HFFc6 (cell line): ENCODE measurements at regions not wholly inside any gene's neighbourhood (a gene's known extent, or its start where the extent isn't known, plus 50 kb on each side); places are given as distances from the start of the nearest gene placed in this dataset.

Experiments used
- DNase-seq: peaks from one replicate; pipeline ENCODE4 v3.0.0-alpha.2; 2018
- H3K27ac Mint-ChIP-seq: 2 replicates; pipeline ENCODE4 v1.8.0; 2020; ENCODE audit warnings: mild to moderate bottlenecking, mixed read lengths
- H3K27me3 Mint-ChIP-seq: 2 replicates; pipeline ENCODE4 v1.8.0; 2021; ENCODE audit warnings: mild to moderate bottlenecking, moderate library complexity, mixed read lengths; ENCODE audit not compliant: insufficient read depth
- H3K36me3 Mint-ChIP-seq: 2 replicates; pipeline ENCODE4 v1.8.0; 2021; ENCODE audit warnings: low read depth, mixed read lengths
- H3K4me1 Mint-ChIP-seq: 2 replicates; pipeline ENCODE4 v1.8.0; 2020; ENCODE audit warnings: low read depth, mixed read lengths
- H3K4me3 Mint-ChIP-seq: 2 replicates; pipeline ENCODE4 v1.8.0; 2020; ENCODE audit warnings: mild to moderate bottlenecking, moderate library complexity, mixed read lengths
- H3K9me3 Mint-ChIP-seq: 2 replicates; pipeline ENCODE4 v1.8.0; 2020; ENCODE audit warnings: mild to moderate bottlenecking, mixed read lengths
- CTCF ChIP-seq: fragments of 200-600 bp; sonication (generic); IDR thresholded peaks from 2 replicates; pipeline ENCODE4 v1.5.0; 2021; ENCODE audit warnings: antibody characterized with exemption, mild to moderate bottlenecking

- Mint-ChIP-seq H3K27me3 (peaks cover 2% of the 10 kb centered on the region; the same call in 1 of the 2 replicates), H3K4me1 (no peaks in the 10 kb centered on the region), H3K36me3 (no peaks in the 10 kb centered on the region), H3K27ac (no peak overlapping the region), H3K4me3 (no peak overlapping the region), H3K9me3 (peaks cover 28% of the 10 kb centered on the region)
- no peak for DNase-seq
- TF ChIP-seq CTCF, result no peak
Observed at GRCh38 chr4:63556332-63556731, 852.9 kb downstream of the TECRL start.

- TF ChIP-seq CTCF, result no peak
- peaks cover 15% of the 10 kb centered on the region for H3K9me3 Mint-ChIP-seq
- H3K4me1 Mint-ChIP-seq, result no peaks in the 10 kb centered on the region
- H3K36me3 Mint-ChIP-seq, result no peaks in the 10 kb centered on the region
- H3K4me3 Mint-ChIP-seq, result no peak overlapping the region
- H3K27me3 Mint-ChIP-seq, result peaks cover 2% of the 10 kb centered on the region; the same call in 1 of the 2 replicates
- DNase-seq, result no peak
- no peak overlapping the region for H3K27ac Mint-ChIP-seq
Observed at GRCh38 chr4:63553123-63553522, 856.1 kb downstream of the TECRL start.

GRCh38 chr4:63541828-63542227 lies 867.4 kb downstream of the TECRL start:
- Mint-ChIP-seq H3K27me3 (no peaks in the 10 kb centered on the region; the same call in 1 of the 2 replicates), H3K27ac (no peak overlapping the region), H3K4me3 (no peak overlapping the region), H3K4me1 (no peaks in the 10 kb centered on the region), H3K36me3 (no peaks in the 10 kb centered on the region), H3K9me3 (peaks cover 30% of the 10 kb centered on the region)
- TF ChIP-seq CTCF, result no peak
- no peak for DNase-seq

GRCh38 chr4:63529581-63530337 lies 879.5 kb downstream of the TECRL start:
- no peaks in the 10 kb centered on the region for H3K9me3 Mint-ChIP-seq
- H3K27me3 Mint-ChIP-seq, result no peaks in the 10 kb centered on the region; the same call in 1 of the 2 replicates
- no peak for DNase-seq

GRCh38 chr4:63528256-63528991 lies 880.8 kb downstream of the TECRL start:
- DNase-seq, result no peak
- no peaks in the 10 kb centered on the region for H3K9me3 Mint-ChIP-seq
- no peaks in the 10 kb centered on the region for H3K4me1 Mint-ChIP-seq
- H3K27me3 Mint-ChIP-seq, result no peaks in the 10 kb centered on the region; the same call in 1 of the 2 replicates
- peak; percentile 26; the same call in 1 of the 2 replicates for TF ChIP-seq CTCF
- no peak overlapping the region for H3K27ac Mint-ChIP-seq
- no peaks in the 10 kb centered on the region for H3K36me3 Mint-ChIP-seq
- no peak overlapping the region for H3K4me3 Mint-ChIP-seq

More at GRCh38 chr4:63529581-63530337, 879.5 kb downstream of the TECRL start:
- H3K4me1 Mint-ChIP-seq, result no peaks in the 10 kb centered on the region
- H3K36me3 Mint-ChIP-seq, result no peaks in the 10 kb centered on the region
- H3K27ac Mint-ChIP-seq, result no peak overlapping the region
- H3K4me3 Mint-ChIP-seq, result no peak overlapping the region
- no peak for TF ChIP-seq CTCF
